Duodenal mucosa (tissue), 2 donors: ENCODE measurements at regions not wholly inside any gene's neighbourhood (a gene's known extent, or its start where the extent isn't known, plus 50 kb on each side); places are given as distances from the start of the nearest gene placed in this dataset.

Source experiments
- H3K27ac ChIP-seq: one replicate; pipeline ENCODE4 v1.7.0; 2013; ENCODE audit warnings: low read depth, low read length
- H3K27me3 ChIP-seq, 2 donors: one replicate each; pipeline ENCODE4 v1.7.0; 2013; ENCODE audit warnings: low read length in 2 of 2, control low read depth in 1 of 2; ENCODE audit not compliant: insufficient read depth in 2 of 2, control insufficient read depth in 1 of 2
- H3K36me3 ChIP-seq, 2 donors: one replicate each; pipeline ENCODE4 v1.7.0; 2013; ENCODE audit warnings: low read length in 2 of 2, control low read depth in 1 of 2; ENCODE audit not compliant: insufficient read depth in 2 of 2, control insufficient read depth in 1 of 2
- H3K4me1 ChIP-seq, 2 donors: one replicate each; pipeline ENCODE4 v1.7.0; 2013; ENCODE audit warnings: low read length in 2 of 2, control low read depth in 1 of 2; ENCODE audit not compliant: insufficient read depth in 2 of 2, control insufficient read depth in 1 of 2
- H3K4me3 ChIP-seq, 2 donors: one replicate each; pipeline ENCODE4 v1.7.0; 2013; ENCODE audit warnings: low read length in 2 of 2, low read depth in 1 of 2
- H3K9ac ChIP-seq, 2 donors: one replicate each; pipeline ENCODE4 v1.7.0; 2013; ENCODE audit warnings: low read length in 2 of 2, low read depth in 1 of 2
- H3K9me3 ChIP-seq, 2 donors: one replicate each; pipeline ENCODE4 v1.7.0; 2013; ENCODE audit warnings: low read length in 2 of 2, control low read depth in 1 of 2; ENCODE audit not compliant: control insufficient read depth in 1 of 2

DNA sequence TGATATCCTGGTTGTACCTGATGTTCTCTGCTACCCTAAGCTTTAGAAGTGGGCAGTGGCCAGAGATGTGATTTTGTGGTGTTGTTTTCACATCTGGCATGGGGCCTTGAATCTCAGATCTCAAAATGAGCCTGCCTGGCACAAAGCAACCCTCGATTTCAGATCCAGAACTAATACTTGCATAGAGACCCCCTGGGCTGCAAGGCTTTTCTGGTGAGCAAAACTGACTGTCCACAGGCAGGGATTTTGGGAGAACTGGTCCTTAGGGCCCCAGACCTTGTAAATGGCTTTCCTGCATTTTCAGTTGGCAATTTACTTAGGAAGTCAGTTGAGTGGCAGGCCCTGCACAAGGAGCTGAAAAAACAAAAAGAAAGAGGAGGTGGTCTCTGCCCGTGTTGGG lies 265.3 kb downstream of the MYCN start:
- H3K36me3 ChIP-seq = no peaks in the 10 kb centered on the region
- no peak overlapping the region for H3K27ac ChIP-seq
- no peaks in the 10 kb centered on the region for H3K27me3 ChIP-seq
- H3K9me3 ChIP-seq = no peaks in the 10 kb centered on the region
- H3K4me3 ChIP-seq = no peak overlapping the region
- no peak overlapping the region for H3K9ac ChIP-seq
- H3K4me1 ChIP-seq = peaks cover 10 to 36% of the 10 kb centered on the region in 2 donors

DNA sequence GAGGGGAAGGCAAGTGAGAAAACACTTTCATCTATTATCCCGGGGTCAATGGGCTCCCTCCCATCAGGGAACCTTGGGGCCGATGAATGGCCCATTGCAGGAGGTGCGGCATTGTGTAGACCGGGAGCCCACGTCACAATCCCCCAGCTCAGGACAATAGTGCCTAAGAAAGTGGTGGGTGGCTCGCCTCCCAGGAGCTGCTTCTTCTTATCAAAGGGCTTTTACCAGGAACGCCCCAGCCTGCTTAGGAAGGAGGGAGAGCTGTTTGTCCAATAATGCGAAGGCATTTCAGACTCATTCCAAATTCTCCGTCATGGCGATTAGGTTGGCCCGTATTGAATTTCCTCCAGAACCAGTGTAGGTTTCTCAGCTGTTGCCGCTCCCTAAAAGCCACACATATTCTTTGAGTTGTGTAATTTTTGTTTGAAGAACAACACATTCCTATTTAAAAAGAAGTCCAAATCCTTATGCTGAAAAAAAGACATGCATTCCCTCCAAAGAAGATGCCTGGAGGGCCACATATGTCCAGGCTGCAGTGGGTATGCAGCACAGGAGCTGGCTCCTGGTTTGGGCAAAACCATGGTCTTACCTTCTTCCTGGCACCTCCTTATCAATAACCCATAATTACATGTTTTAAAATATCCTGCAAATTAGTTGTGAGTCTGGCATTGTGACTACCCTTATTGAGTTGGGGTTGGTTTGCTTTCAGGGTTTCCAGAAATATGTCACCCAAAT lies 264.7 kb downstream of the MYCN start:
- peaks cover 10 to 38% of the 10 kb centered on the region in 2 donors for H3K4me1 ChIP-seq
- H3K4me3 ChIP-seq = no peak overlapping the region
- H3K27me3 ChIP-seq = no peaks in the 10 kb centered on the region
- no peak overlapping the region for H3K27ac ChIP-seq
- no peaks in the 10 kb centered on the region for H3K36me3 ChIP-seq
- H3K9ac ChIP-seq = no peak overlapping the region
- H3K9me3 ChIP-seq = no peaks in the 10 kb centered on the region

DNA sequence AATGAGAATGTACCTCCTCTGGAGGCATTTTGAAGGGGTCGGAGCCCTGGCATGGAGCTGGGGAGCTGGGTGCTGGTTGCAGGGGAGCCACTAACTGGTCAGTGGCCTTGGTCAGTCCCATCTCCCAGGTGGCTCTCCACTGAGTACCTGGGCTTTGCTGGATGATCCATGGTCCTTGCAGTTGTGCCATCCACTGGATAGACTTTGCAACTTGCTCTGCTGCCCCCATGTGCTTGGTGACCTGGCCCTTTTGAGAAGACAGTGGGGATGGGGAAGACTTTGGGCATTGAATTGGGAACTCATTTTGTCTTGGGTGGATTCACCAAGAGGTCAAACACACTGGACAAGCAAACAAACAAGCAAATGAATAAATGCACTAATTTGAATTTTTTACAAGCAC lies 263.9 kb downstream of the MYCN start:
- H3K4me3 ChIP-seq = no peak overlapping the region
- H3K36me3 ChIP-seq = no peaks in the 10 kb centered on the region
- H3K27me3 ChIP-seq = no peaks in the 10 kb centered on the region
- H3K4me1 ChIP-seq = peaks cover 10 to 38% of the 10 kb centered on the region in 2 donors
- no peak overlapping the region for H3K27ac ChIP-seq
- no peaks in the 10 kb centered on the region for H3K9me3 ChIP-seq
- no peak overlapping the region for H3K9ac ChIP-seq

DNA sequence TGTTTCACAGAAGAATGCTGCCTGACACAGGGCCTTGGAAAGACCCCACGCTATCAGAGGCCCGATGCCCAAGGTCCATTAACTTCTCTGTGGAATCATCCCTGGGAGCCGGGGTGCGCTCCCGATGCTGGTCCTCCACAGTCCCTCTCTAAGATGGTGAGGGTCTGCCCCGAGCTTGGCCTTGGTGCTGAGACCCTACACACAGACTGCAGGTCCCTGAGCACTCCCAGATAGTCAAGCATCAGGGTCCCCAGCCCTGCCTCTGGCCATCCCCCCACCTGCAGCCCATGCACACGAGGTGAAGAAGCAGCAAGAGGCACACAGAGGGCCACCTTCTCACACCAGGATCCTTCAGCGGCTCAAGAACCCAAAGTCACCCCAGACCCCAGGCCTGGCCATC lies 263.3 kb downstream of the MYCN start:
- peaks cover 10 to 38% of the 10 kb centered on the region in 2 donors for H3K4me1 ChIP-seq
- H3K36me3 ChIP-seq = no peaks in the 10 kb centered on the region
- no peaks in the 10 kb centered on the region for H3K9me3 ChIP-seq
- no peak overlapping the region for H3K27ac ChIP-seq
- no peaks in the 10 kb centered on the region for H3K27me3 ChIP-seq
- H3K4me3 ChIP-seq = peak overlapping the region in 1 of 2 donors; percentile 24
- H3K9ac ChIP-seq = peak overlapping the region in 1 of 2 donors; percentile 13

DNA sequence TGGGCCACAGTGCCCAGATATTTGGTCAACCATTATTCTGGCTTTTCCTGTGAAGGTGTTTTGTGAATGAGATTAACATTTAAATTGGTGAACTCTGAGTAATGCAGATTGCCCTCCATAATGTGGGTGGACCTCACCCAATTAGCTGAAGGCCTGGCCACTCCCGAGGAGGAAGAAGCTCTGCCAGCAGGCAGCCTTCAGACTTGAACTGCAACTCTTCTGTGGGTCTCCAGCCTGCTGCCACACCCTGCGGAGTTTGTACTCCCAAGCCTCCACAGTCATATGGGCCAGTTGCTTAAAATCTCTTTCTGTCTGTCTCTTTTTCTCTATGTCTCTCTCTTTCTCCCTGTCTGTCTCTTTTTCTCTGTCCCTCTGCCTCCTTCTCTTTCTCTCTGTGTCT lies 262.7 kb downstream of the MYCN start:
- H3K36me3 ChIP-seq = no peaks in the 10 kb centered on the region
- H3K4me3 ChIP-seq = peak overlapping the region; percentile 16 to 24
- peaks cover 10 to 38% of the 10 kb centered on the region in 2 donors for H3K4me1 ChIP-seq
- H3K9ac ChIP-seq = peak overlapping the region in 1 of 2 donors; percentile 52
- H3K9me3 ChIP-seq = no peaks in the 10 kb centered on the region
- H3K27ac ChIP-seq = peak overlapping the region; percentile 82
- no peaks in the 10 kb centered on the region for H3K27me3 ChIP-seq

GRCh38 chr2:16202266-16203020 lies 262.1 kb downstream of the MYCN start:
- peak overlapping the region; percentile 19 to 27 for H3K4me3 ChIP-seq
- no peaks in the 10 kb centered on the region for H3K27me3 ChIP-seq
- peak overlapping the region; percentile 88 for H3K27ac ChIP-seq
- no peaks in the 10 kb centered on the region for H3K9me3 ChIP-seq
- peak overlapping the region; percentile 34 to 52 for H3K9ac ChIP-seq
- H3K36me3 ChIP-seq = no peaks in the 10 kb centered on the region
- H3K4me1 ChIP-seq = peaks cover 14 to 43% of the 10 kb centered on the region in 2 donors

GRCh38 chr2:16201848-16202247 lies 261.5 kb downstream of the MYCN start:
- H3K9me3 ChIP-seq = no peaks in the 10 kb centered on the region
- no peaks in the 10 kb centered on the region for H3K27me3 ChIP-seq
- peaks cover 20 to 49% of the 10 kb centered on the region in 2 donors for H3K4me1 ChIP-seq
- H3K36me3 ChIP-seq = no peaks in the 10 kb centered on the region
- peak overlapping the region; percentile 34 to 52 for H3K9ac ChIP-seq
- peak overlapping the region; percentile 19 to 27 for H3K4me3 ChIP-seq
- peak overlapping the region; percentile 88 for H3K27ac ChIP-seq

DNA sequence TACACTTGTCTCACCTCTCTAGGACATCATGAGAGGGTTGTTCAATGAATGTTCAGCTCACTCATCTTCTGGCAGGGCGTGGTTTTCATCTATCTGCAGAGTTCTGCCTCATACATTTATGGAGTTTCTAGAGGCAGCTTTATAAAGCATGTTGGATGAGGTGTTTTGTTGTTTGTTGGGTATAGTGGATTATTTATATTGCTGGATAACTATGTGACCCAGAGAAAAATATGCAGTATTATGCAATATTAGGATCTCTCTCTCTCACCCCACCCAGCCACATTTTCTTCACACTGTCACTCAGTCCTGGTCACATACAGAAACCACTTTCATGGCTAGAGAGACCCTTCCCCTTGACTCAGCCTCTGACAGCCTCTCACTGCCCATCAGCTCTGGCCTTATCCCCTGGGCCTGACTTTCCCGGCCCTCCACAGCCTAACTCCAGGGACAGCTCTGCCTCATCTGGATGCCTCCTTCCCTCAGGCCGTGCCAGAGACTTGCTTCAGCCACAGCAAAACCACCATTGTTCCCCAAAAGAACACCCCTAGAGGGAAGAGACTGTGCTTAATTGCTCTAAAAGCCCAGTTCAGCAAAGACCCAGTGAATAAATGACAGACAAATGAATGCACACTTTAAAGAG lies 260.3 kb downstream of the MYCN start:
- no peak overlapping the region for H3K4me3 ChIP-seq
- H3K27me3 ChIP-seq = no peaks in the 10 kb centered on the region
- no peaks in the 10 kb centered on the region for H3K36me3 ChIP-seq
- H3K9ac ChIP-seq = no peak overlapping the region
- H3K9me3 ChIP-seq = no peaks in the 10 kb centered on the region
- no peak overlapping the region for H3K27ac ChIP-seq
- peaks cover 25 to 49% of the 10 kb centered on the region in 2 donors for H3K4me1 ChIP-seq

- H3K9me3 ChIP-seq = no peaks in the 10 kb centered on the region
- H3K4me1 ChIP-seq = peaks cover 25 to 49% of the 10 kb centered on the region in 2 donors
- H3K27ac ChIP-seq = no peak overlapping the region
- H3K36me3 ChIP-seq = no peaks in the 10 kb centered on the region
- no peaks in the 10 kb centered on the region for H3K27me3 ChIP-seq
- no peak overlapping the region for H3K4me3 ChIP-seq
- H3K9ac ChIP-seq = no peak overlapping the region
Measured at GRCh38 chr2:16199882-16200553, 259.7 kb downstream of the MYCN start.
